Fibroblast of gingiva (primary cell): ENCODE measurements at regions not wholly inside any gene's neighbourhood (a gene's known extent, or its start where the extent isn't known, plus 50 kb on each side); places are given as distances from the start of the nearest gene placed in this dataset.
A peak's percentile ranks its signal among the peaks of the same experiment; 100 is the strongest.
"Not testable (repeated sequence)": the region's sequence is repeated elsewhere in the genome, so short reads cannot be mapped to it uniquely, and the experiment has no call there.

ENCODE experiments used
- DNase-seq: peaks from one replicate; pipeline ENCODE4 v3.0.0-alpha.2; 2011; ENCODE audit warnings: low read depth

GRCh38 chr6:85078058-85078457, 313.7 kb upstream of the TBX18 start:
- peak; percentile 85 for DNase-seq

- DNase-seq = no peak
Observed at GRCh38 chr6:85077098-85077497, 312.7 kb upstream of the TBX18 start.

GRCh38 chr6:85071845-85072244, 307.4 kb upstream of the TBX18 start:
- DNase-seq = not testable (repeated sequence)

GRCh38 chr6:85069577-85069976, 305.2 kb upstream of the TBX18 start:
- no peak for DNase-seq

GRCh38 chr6:85068221-85068620, 303.8 kb upstream of the TBX18 start:
- DNase-seq = peak; percentile 36

GRCh38 chr6:85066266-85066665, 301.9 kb upstream of the TBX18 start:
- DNase-seq = no peak

GRCh38 chr6:85065831-85066230, 301.4 kb upstream of the TBX18 start:
- peak; percentile 71 for DNase-seq

- no peak for DNase-seq
Observed at GRCh38 chr6:85063611-85064010, 299.2 kb upstream of the TBX18 start.

- no peak for DNase-seq
Observed at GRCh38 chr6:85062884-85063283, 298.5 kb upstream of the TBX18 start.

- DNase-seq = peak; percentile 80
Observed at GRCh38 chr6:85058806-85059205, 294.4 kb upstream of the TBX18 start.

GRCh38 chr6:85050149-85050548, 285.8 kb upstream of the TBX18 start:
- no peak for DNase-seq

GRCh38 chr6:85049282-85049681, 284.9 kb upstream of the TBX18 start:
- DNase-seq = no peak

- DNase-seq = no peak
Observed at GRCh38 chr6:85047818-85048217, 283.4 kb upstream of the TBX18 start.

GRCh38 chr6:85045767-85046166, 281.4 kb upstream of the TBX18 start:
- not testable (repeated sequence) for DNase-seq

- peak; percentile 64 for DNase-seq
Observed at GRCh38 chr6:85044361-85044760, 280.0 kb upstream of the TBX18 start.

GRCh38 chr6:85041376-85041775, 277.0 kb upstream of the TBX18 start:
- DNase-seq = no peak

- DNase-seq = no peak
Observed at GRCh38 chr6:85037221-85037620, 272.8 kb upstream of the TBX18 start.

- DNase-seq = no peak
Observed at GRCh38 chr6:85035766-85036165, 271.4 kb upstream of the TBX18 start.

- DNase-seq = no peak
Observed at GRCh38 chr6:85033547-85033946, 269.1 kb upstream of the TBX18 start.

- no peak for DNase-seq
Observed at GRCh38 chr6:85026021-85026420, 261.6 kb upstream of the TBX18 start.

GRCh38 chr6:85023721-85024120, 259.3 kb upstream of the TBX18 start:
- no peak for DNase-seq

- no peak for DNase-seq
Observed at GRCh38 chr6:85017352-85017751, 253.0 kb upstream of the TBX18 start.

- DNase-seq = no peak
Observed at GRCh38 chr6:85016726-85017125, 252.3 kb upstream of the TBX18 start.

- peak; percentile 54 for DNase-seq
Observed at GRCh38 chr6:85015396-85015990, 251.1 kb upstream of the TBX18 start.

GRCh38 chr6:85010865-85011264, 246.5 kb upstream of the TBX18 start:
- DNase-seq = no peak
